HUDEP-2 (cell line): ENCODE measurements at regions not wholly inside any gene's neighbourhood (a gene's known extent, or its start where the extent isn't known, plus 50 kb on each side); places are given as distances from the start of the nearest gene placed in this dataset.

Experiments
- DNase-seq, 76 experiments: peaks; one replicate each; lab custom pipeline; 2025; ENCODE audit not compliant: unreplicated experiment in 76 of 76; lab: John Stamatoyannopoulos, UW

DNA sequence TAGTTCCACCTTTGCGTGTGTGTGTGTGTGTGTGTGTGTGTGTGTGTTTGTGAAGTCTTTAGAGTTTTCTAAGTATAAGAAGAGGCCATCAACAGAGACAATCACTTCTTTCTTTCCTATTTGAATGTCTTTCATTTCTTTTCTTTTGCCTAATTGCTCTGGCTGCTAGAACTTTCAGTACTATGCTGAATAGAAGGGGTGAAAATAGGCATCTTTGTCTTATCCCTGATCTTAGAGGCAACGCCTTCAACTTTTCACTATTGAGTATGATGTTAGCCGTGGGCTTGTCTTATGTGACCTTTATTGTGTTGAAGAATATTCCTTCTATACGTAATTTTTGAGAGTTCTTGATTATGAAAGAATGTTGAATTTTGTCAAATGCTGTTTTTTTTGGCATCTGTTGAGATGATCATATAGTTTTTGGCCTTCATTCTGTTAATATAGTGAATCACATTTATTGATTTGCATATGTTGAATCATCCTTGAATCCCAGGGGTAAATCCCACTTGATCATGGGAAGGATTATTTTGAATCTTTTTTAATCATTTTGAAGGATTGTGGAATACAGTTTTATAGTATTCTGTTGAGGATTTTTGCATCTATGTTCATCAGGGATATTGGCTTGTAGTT lies 134.8 kb upstream of the CD180 start:
- DNase-seq: no peak

GRCh38 chr5:67319935-67320725 lies 123.5 kb upstream of the CD180 start:
- no peak for DNase-seq

GRCh38 chr5:67318746-67319145 lies 122.1 kb upstream of the CD180 start:
- no peak for DNase-seq

GRCh38 chr5:67317603-67318002 lies 121.0 kb upstream of the CD180 start:
- no peak for DNase-seq

DNA sequence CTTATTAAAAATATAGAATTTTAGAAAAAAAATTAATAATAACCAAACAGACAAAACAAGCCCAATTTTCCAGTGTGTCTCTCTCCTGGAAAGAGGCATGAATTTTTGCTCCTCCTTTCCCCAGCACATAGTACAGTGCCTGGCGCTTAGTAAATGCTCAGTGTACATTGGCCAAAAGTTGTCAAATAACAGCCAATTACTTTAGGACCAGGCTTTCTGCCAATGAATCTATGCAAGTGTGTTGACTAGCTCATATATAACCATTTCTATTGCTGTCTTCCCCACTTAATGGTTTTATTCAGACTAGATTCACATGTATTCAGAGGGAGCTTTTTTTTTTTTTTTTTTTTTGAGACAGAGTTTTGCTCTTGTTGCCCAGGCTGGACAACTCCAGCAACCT lies 120.1 kb upstream of the CD180 start:
- DNase-seq: no peak

GRCh38 chr5:67315082-67315989 lies 118.7 kb upstream of the CD180 start:
- no peak for DNase-seq

DNA sequence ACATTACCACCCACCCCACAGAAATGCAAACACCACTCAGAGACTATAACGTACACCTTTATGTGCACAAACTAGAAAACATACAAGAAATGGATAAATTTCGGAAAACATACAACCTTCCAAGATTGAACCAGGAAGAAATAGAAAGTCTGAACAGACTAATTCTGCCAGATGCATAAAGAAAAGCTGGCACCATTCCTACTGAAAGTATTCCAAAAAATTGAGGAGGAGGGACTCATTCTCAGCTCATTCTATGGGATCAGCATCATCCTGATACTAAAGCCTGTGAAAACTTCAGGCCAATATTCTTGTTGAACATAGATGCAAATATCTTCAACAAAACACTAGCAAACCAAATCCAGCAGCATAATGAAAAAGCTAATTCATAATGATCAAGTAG lies 115.1 kb upstream of the CD180 start:
- no peak for DNase-seq

- DNase-seq: no peak
These were observed 114.6 kb upstream of the CD180 start for GRCh38 chr5:67311208-67311607.

GRCh38 chr5:67310740-67311139 lies 114.1 kb upstream of the CD180 start:
- no peak for DNase-seq

DNA sequence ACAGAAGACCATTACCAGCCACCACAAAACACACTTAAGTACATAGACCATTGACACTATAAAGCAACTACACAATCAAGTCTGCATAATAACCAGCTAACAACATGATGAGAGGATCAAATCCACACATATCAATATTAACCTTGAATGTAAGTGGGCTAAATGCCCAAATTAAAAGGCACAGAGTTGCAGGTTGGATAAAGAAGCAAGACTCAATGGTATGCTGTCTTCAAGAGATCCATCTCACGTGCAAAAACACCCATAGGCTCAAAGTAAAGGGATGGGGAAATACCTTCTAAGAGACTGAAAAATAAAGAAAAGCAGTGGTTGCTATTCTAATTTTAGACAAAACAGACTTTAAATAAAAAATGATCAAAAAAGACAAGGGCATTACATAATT lies 113.6 kb upstream of the CD180 start:
- no peak for DNase-seq

GRCh38 chr5:67308988-67309688 lies 112.5 kb upstream of the CD180 start:
- no peak for DNase-seq

DNA sequence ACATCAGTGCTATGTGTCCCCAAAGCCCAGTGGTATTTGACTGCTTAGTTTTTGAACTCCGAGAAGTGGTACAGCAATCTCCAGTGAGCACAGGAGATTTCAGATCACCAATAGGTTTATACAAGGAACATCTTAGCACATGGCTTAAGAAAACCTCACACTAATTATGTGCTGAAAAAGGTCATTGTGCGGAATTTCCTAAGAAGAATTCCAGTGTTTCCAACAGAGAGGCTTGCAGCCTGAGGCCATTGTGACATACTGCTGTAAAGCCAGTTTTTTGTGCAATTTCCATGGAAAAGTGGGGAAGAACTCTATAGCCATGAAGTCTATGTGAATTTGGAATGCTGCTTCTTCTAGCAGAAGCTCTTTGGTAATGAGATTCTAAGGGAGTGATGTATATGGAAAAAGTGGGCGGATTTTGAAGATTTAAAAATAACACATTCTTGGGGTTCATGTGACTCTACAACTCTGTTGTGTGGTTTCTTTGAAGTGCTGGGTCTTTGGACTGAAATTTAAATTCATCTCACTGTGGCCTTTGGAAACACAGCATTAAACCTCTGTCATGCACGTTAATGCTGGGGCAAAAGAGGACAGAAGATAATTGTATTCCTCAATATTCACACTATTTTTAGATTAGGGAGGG lies 110.5 kb upstream of the CD180 start:
- no peak for DNase-seq

DNA sequence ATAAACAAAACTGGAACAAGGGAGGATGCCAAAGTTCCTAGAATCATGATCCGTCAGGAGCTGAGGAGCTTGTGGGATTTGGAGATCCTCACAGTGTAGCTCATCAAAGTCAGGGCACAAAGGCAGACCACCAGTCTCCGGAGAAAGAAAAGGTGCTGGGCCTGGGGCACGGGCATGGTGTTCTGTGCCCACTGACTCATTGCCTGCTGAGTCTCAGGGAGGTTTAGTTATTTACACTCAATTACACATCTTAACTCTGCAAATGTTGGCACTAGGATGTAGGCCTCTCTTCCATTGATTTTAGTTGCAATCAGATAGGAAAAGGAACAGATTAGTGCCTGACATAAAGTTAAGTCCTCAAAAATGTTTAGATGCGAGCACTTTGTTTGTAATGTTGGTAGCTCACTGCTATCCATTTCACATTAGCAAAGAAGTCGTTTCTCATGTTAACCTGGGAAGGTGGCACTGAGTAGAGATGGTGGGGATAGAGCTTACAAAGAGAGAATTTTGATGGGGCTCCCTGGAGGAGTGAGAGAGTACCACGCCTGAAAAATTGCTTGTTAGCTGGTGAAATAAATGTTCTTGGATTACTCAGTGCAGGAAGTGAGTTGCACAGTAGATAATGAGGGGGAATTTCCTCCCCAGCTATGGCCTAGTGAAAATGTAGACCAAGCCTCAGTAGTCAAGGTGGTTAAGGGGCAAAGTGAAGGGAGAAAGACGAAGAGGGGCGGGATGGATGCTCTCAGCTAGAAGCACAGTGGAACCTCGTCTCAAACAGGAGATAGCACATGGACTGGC lies 109.5 kb upstream of the CD180 start:
- no peak for DNase-seq

- no peak for DNase-seq
These were observed 108.8 kb upstream of the CD180 start for GRCh38 chr5:67305401-67305800.

DNA sequence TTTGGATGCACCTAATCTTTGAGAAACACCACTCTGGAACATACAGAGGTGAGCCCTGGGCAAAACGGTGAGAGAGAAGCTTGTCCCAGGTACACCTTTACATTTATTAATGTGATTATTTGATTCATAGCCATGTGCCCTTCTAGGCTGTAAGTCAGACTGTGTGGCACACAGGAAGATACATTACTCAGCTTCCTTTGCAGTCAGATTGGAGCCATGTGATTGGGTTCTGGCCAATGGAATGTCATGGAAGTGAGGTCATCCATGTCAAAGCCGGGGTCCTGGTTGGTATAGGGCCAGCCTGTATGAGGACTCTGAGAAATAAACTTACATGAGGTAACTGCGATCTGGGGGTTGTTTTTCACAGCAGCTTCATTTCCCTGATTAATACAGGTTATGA lies 106.8 kb upstream of the CD180 start:
- DNase-seq: no peak

DNA sequence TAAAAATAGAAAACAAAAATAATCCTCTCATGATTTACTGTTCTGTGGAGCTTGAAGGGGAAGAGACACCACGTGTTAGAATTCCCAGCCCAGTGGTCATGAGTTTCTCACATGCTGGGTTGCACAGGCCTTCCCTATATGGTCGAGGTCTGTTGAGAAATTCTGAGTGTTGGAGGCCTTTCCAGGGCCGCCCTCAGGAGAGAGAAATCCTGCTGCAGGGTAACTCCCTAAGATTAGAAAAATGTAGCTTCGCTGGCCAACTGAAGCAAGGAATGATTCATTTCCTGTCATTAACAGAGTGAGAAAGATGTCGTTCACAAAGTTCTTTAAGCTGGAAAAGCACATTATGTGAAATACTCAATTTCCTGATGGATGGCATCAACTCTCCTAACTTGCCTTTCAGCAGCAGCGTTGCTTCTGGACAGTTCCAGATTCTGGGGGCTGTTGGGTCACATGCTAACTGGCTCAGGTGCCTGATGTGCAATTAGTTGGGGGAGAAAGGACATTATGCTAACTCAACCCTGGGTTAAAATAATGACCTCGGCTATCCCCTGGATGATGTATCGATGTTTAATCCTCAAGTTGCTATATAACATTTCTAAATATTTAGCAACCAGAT lies 104.8 kb upstream of the CD180 start:
- DNase-seq: no peak

- no peak for DNase-seq
These were observed 103.7 kb upstream of the CD180 start for GRCh38 chr5:67300326-67300725.

DNA sequence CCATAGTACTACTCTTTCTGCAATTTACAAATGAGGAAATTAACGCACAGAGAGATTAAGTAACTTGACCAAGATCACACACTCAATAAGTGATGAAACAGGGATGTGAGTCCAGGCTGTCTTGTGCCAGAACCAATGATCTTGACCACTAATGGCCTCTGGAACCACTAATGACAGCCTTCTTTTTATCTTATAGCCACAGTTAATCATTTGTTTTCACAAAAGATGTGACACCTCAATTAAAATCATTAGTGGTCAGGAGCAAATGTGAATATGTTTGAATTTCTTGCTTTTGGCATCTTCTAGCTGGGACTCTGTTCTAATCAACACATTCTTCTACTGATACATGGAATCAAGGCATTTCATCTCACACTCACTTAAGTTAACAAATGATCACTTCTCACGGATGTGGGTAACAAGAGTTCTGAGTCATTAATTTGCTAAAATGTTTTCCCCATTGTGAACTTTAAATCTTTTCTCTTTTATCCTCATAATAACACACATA lies 102.7 kb upstream of the CD180 start:
- DNase-seq: no peak
